ENCODE measurements at regions not wholly inside any gene's neighbourhood (a gene's known extent, or its start where the extent isn't known, plus 50 kb on each side); places are given as distances from the start of the nearest gene placed in this dataset.
A peak's percentile ranks its signal among the peaks of the same experiment; 100 is the strongest.

DNA sequence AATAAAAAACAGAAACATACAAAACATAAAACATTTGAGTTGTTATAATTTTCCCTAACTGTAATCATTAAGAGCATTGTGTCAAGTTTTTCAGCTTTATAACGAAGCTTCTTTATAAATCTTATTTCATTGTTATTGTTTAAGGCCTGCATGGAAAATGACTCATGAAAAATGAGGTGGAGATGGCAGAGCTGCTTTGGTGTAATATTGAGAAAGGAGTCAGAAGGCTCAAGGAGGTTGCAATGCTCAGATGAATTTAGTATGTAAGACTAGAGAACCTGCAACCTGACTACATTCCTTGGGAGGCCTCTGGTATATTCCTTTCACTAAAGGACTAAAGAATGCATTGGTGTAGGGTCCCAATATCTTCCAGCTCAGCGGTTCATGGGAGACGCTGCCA is 61.5 kb downstream of the TMEM30B start:
- TF ChIP-seq, protein P1, sequence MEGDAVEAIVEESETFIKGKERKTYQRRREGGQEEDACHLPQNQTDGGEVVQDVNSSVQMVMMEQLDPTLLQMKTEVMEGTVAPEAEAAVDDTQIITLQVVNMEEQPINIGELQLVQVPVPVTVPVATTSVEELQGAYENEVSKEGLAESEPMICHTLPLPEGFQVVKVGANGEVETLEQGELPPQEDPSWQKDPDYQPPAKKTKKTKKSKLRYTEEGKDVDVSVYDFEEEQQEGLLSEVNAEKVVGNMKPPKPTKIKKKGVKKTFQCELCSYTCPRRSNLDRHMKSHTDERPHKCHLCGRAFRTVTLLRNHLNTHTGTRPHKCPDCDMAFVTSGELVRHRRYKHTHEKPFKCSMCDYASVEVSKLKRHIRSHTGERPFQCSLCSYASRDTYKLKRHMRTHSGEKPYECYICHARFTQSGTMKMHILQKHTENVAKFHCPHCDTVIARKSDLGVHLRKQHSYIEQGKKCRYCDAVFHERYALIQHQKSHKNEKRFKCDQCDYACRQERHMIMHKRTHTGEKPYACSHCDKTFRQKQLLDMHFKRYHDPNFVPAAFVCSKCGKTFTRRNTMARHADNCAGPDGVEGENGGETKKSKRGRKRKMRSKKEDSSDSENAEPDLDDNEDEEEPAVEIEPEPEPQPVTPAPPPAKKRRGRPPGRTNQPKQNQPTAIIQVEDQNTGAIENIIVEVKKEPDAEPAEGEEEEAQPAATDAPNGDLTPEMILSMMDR (IDR thresholded peaks at IDR 0.05): no peak
- Mint-ChIP-seq H3K4me1 (peaks cover 80% of the 10 kb centered on the region), H3K4me3 (no peak overlapping the region), H3K36me3 (ENCODE audit: low read depth) (no peaks in the 10 kb centered on the region), H3K9me3 (no peaks in the 10 kb centered on the region), H3K27ac (no peak overlapping the region), H3K27me3 (ENCODE audit: low read depth, poor library complexity) (peaks cover 12% of the 10 kb centered on the region)
- no peak for DNase-seq

DNA sequence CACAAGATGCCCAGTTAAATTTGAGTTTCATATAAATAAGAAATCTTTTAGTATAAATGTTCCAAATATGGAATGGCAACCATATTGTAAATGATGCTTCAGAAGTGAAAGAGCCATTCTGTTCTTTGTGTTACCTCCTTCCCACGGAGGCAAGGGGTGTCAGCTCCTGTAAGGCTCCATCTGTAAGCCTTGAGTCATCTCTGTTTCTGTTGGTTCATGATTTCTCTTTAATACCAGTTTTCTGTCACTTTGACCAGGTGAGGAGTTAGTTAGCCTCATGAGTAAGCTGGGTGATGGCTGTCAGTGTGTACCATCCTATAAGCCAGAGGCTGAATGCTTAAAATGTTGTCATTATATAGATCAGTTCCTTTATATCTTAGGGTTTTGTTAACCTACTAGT is 61.9 kb downstream of the TMEM30B start:
- TF ChIP-seq, protein P1 (IDR thresholded peaks at IDR 0.05): no peak
- H3K4me3 Mint-ChIP-seq: no peak overlapping the region
- peaks cover 80% of the 10 kb centered on the region for H3K4me1 Mint-ChIP-seq
- no peak overlapping the region for H3K27ac Mint-ChIP-seq
- no peaks in the 10 kb centered on the region for H3K9me3 Mint-ChIP-seq
- DNase-seq: no peak
- peaks cover 12% of the 10 kb centered on the region for H3K27me3 Mint-ChIP-seq (ENCODE audit: low read depth, poor library complexity)
- H3K36me3 Mint-ChIP-seq (ENCODE audit: low read depth): no peaks in the 10 kb centered on the region

DNA sequence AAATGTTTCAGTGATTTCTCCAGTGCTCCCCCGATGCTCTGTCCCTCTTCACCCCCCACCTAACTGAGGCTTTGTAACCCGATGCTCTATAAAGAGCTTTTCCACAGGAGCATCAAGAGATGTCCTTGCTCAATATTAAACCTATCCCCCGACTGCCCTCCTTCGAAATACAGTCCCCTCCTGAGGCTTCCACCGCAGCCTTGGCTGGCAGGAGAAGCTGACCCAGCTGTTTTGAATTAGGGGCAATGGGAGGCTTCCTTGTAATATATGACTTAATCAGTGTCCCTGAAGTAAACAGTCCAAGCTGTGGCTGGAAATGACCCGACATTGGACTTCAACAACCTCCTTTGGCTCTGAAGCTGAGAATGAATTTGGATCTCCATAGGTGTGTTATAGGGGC is 62.4 kb downstream of the TMEM30B start:
- peak overlapping the region; percentile 94 for H3K27ac Mint-ChIP-seq
- peaks cover 14% of the 10 kb centered on the region for H3K27me3 Mint-ChIP-seq (ENCODE audit: low read depth, poor library complexity)
- no peaks in the 10 kb centered on the region for H3K9me3 Mint-ChIP-seq
- peak overlapping the region; percentile 37 for H3K4me3 Mint-ChIP-seq
- no peaks in the 10 kb centered on the region for H3K36me3 Mint-ChIP-seq (ENCODE audit: low read depth)
- TF ChIP-seq, protein P1 (IDR thresholded peaks at IDR 0.05): no peak
- peaks cover 80% of the 10 kb centered on the region for H3K4me1 Mint-ChIP-seq
- DNase-seq: peak; percentile 16

DNA sequence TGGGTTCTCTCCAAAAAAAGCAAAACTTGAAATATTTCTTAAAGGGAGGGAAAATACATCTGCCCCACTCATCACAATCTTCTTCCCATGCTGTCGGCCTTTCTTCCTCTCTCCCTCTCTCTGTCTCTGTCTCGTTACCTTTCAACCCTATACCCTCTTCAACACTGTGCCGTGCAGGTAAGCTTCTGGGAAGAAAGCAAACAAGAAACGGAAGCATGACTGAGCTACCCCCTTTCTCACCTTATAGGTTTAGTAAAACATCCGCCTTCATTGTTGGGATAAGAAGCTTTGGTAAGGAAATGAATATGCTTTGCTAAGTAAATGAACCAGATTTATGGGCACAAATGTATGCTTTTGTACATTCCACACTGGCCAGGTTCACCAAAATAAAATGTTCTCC is 63.0 kb downstream of the TMEM30B start:
- Mint-ChIP-seq H3K27me3 (ENCODE audit: low read depth, poor library complexity) (peaks cover 14% of the 10 kb centered on the region), H3K27ac (no peak overlapping the region), H3K9me3 (no peaks in the 10 kb centered on the region), H3K36me3 (ENCODE audit: low read depth) (no peaks in the 10 kb centered on the region), H3K4me1 (peaks cover 80% of the 10 kb centered on the region), H3K4me3 (no peak overlapping the region)
- no peak for DNase-seq
- TF ChIP-seq, protein P1 (IDR thresholded peaks at IDR 0.05): no peak

DNA sequence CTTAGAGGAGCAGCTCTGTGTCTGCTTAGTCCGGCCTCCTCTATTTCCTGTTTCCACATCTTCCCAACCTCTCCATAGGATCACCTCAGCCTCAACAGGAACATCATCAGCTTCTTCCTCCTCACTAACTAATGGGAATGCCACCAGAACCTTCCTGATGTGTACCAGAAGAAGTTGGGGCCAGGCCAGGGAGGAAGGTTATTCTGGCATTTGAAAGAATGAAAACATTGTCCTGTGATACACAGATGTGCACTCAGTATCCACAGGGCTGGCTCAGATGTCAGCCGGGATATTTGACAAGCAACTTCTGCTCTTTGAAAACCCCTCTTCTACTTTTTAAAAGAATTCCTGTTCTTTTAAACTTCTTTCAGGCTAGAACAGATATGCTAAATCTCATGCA is 63.6 kb downstream of the TMEM30B start:
- H3K36me3 Mint-ChIP-seq (ENCODE audit: low read depth): no peaks in the 10 kb centered on the region
- no peaks in the 10 kb centered on the region for H3K9me3 Mint-ChIP-seq
- H3K27ac Mint-ChIP-seq: no peak overlapping the region
- DNase-seq: no peak
- peaks cover 14% of the 10 kb centered on the region for H3K27me3 Mint-ChIP-seq (ENCODE audit: low read depth, poor library complexity)
- peaks cover 80% of the 10 kb centered on the region for H3K4me1 Mint-ChIP-seq
- no peak overlapping the region for H3K4me3 Mint-ChIP-seq
- TF ChIP-seq, protein P1 (IDR thresholded peaks at IDR 0.05): no peak

DNA sequence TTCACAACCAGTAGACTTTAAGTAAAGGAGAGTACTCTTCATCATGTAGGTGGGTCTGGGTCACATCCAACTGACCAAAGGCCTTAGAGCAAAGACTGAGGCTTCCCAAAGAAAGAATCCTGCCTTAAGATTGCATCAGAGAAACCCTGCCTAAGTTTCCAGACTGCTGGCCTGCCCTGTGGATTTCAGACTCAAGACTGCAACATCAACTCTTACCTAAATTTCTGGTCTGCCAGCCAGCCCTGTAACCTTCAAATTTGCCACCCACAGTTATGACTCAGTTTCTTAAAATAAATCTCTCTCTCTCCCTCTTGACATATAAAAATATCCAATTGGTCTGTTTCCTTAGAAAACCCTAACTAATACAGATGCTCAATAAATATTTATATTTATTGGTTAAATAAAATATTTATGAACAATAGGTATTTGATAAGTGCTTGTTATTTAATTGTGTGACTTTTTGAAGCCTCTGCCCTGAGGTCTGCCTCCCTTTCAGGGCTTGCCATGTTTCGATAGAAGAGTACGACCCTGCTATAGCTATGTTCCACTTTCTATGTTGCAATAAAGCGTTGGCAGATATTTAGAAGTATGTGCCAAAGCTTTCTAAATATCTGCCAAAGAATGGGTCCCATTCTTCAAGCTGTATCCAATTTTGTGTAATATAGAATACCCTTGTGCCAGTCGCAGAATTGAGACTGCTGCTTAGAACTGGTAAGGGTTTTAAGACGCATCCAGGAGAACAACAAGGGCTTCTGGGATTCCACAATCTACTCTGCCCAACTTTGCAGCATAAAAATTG is 65.7 kb downstream of the TMEM30B start:
- no peaks in the 10 kb centered on the region for H3K9me3 Mint-ChIP-seq
- H3K36me3 Mint-ChIP-seq (ENCODE audit: low read depth): no peaks in the 10 kb centered on the region
- no peak for DNase-seq
- H3K4me1 Mint-ChIP-seq: peaks cover 82% of the 10 kb centered on the region
- no peak overlapping the region for H3K27ac Mint-ChIP-seq
- peaks cover 10% of the 10 kb centered on the region for H3K27me3 Mint-ChIP-seq (ENCODE audit: low read depth, poor library complexity)
- H3K4me3 Mint-ChIP-seq: no peak overlapping the region
- TF ChIP-seq, protein P1 (IDR thresholded peaks at IDR 0.05): no peak

All from nephron progenitor cell (in vitro differentiated cells).